Panc1 (cell line): ENCODE measurements at regions not wholly inside any gene's neighbourhood (a gene's known extent, or its start where the extent isn't known, plus 50 kb on each side); places are given as distances from the start of the nearest gene placed in this dataset.

Source experiments
- CTCF ChIP-seq: fragments of 450-650 bp; IDR thresholded peaks from 2 replicates; pipeline ENCODE4 v1.5.1; 2017; ENCODE audit warnings: mild to moderate bottlenecking
- POLR2AphosphoS5 ChIP-seq: IDR thresholded peaks from 2 replicates; pipeline ENCODE4 v1.6.1; 2012; ENCODE audit warnings: mild to moderate bottlenecking, low read depth, low read length, moderate library complexity
- SIN3A ChIP-seq: IDR thresholded peaks from 2 replicates; pipeline ENCODE4 v1.6.1; 2012; ENCODE audit warnings: low read depth, mild to moderate bottlenecking, low read length, moderate library complexity, borderline replicate concordance; ENCODE audit not compliant: insufficient read depth

DNA sequence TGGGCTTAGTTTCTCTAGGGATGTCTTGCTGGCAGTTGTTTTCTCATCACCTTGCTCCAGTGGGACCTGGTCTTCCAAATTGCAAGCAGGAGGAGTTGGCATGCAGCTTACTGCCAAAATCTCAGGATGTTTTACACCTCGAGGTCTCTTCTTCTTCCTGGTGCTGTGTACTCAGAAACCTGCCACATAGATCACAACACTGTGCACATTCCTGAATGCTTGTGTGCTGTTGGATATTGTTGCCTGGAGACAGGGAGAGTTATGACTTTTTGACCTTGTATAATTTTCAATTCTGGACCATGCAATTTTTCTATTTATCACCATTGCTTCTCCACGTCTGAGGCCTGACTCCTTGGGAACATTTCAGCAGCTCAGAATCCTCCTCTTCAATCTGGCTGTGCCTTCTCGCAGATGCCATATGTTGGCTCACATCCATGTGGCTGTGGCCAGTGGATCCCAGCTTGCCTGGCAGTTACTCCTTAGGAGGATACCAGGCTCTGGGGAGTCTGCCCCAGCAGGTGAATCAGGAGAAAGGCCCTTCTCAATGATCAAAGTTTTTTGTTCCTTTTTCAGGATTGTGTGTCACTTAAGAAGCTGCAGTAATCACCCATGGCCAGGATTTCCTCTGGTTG, 489.3 kb downstream of the TSN start:
- TF ChIP-seq CTCF (no peak), POLR2AphosphoS5 (no peak), SIN3A (no peak)
